ENCODE measurements at regions not wholly inside any gene's neighbourhood (a gene's known extent, or its start where the extent isn't known, plus 50 kb on each side); places are given as distances from the start of the nearest gene placed in this dataset.

DNA sequence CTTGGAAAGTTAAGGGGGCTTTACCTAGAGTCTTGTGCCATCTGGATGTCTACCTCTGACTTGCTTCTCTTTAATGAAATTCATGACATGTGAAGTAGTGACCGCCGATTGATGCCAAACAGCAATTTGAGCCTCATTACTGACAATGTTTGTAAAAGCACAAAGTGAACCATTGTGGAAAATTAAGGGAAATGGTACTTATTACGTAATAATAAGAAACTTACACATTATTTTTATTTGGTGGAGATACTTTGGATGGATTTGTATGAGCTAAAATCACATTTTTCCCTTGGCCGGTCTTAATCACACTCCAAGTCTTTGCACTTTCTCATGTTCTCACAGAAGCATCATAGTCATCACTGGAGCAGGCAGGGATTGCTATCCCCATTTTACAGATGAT lies 265.1 kb upstream of the KLF6 start:
- DNase-seq (ENCODE audit: low spot score): no peak
- TF ChIP-seq, protein P1, sequence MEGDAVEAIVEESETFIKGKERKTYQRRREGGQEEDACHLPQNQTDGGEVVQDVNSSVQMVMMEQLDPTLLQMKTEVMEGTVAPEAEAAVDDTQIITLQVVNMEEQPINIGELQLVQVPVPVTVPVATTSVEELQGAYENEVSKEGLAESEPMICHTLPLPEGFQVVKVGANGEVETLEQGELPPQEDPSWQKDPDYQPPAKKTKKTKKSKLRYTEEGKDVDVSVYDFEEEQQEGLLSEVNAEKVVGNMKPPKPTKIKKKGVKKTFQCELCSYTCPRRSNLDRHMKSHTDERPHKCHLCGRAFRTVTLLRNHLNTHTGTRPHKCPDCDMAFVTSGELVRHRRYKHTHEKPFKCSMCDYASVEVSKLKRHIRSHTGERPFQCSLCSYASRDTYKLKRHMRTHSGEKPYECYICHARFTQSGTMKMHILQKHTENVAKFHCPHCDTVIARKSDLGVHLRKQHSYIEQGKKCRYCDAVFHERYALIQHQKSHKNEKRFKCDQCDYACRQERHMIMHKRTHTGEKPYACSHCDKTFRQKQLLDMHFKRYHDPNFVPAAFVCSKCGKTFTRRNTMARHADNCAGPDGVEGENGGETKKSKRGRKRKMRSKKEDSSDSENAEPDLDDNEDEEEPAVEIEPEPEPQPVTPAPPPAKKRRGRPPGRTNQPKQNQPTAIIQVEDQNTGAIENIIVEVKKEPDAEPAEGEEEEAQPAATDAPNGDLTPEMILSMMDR (IDR thresholded peaks at IDR 0.05; ENCODE audit: extremely low read depth, missing control alignments): no peak

DNA sequence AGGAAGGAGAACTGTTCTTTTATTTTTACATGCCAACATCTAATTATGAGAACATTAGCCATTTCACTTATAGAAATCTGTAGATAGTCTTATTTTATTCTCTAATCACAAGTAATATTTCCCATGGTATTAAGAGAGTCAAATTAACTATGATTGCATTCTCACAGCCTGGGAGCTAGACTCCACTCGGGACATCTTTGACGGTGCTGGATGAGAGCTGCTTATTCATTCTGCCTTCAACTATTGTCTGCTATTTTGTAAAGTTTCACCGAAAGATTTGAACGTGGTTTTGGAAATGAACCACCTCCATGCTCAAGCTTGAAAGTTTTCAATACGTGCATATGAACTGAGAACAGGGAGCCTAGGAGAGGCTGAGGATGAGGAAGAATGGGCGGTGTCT lies 264.3 kb upstream of the KLF6 start:
- TF ChIP-seq, protein P1 (IDR thresholded peaks at IDR 0.05; ENCODE audit: extremely low read depth, missing control alignments): no peak
- DNase-seq (ENCODE audit: low spot score): no peak

DNA sequence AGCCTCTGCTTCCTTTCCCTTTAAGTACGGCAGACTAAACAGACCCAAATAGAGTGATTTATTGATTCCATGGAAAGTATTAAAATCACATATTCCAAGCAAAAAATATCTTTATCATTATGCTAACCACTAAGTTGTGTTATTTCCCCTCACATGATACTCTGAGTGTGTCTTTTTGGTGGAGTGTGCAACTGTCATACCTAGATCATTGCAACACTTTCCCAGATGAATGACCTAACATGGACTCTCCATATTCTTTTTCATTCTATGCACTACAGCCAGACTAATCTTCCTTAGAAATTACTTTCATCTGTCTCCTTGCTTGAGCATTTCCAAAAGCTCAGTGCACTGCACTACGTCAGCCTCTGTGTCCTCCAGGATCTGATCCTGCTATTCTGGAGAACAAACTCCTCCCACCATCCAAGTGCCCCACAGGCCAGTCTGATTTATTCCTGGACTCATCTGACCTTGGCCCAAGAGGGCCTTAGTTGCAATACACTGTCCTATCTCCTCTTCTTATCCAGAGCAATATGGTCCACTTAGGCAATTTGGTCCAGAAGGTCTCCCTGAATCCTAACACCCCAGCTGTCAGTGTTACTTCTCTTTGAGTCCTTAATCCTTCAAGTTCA lies 263.3 kb upstream of the KLF6 start:
- TF ChIP-seq, protein P1 (IDR thresholded peaks at IDR 0.05; ENCODE audit: extremely low read depth, missing control alignments): no peak
- DNase-seq (ENCODE audit: low spot score): no peak

DNA sequence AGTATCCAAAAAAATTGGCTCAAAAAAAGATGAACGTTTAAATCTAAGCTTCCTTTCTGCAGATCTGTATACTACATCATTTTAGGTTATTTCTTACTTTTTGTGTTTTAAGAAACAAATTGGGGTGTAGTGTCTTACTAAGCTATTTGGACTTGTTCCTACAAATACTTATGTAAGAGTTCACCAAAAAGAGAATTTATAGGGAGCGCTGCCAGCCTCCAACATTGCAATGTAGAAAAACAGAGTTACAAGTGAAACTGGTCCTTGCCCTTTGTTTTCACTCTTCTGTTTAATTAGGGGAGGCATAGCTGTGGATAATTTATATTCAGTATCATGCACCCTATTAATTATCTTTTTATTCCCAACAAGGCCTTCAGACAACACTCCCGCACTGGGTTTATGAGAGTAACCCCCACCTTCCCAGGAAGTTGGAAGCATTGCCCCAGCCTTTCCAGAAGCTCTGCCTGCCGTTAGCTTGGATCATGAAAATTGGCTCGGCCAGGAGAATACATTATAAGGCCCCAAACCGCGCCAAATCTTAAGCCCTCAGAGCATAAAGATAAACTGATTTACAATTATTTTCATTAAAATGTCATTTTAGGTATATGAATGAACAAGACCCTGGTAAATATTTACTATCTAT lies 261.8 kb upstream of the KLF6 start:
- DNase-seq (ENCODE audit: low spot score): no peak
- TF ChIP-seq, protein P1 (IDR thresholded peaks at IDR 0.05; ENCODE audit: extremely low read depth, missing control alignments): no peak

DNA sequence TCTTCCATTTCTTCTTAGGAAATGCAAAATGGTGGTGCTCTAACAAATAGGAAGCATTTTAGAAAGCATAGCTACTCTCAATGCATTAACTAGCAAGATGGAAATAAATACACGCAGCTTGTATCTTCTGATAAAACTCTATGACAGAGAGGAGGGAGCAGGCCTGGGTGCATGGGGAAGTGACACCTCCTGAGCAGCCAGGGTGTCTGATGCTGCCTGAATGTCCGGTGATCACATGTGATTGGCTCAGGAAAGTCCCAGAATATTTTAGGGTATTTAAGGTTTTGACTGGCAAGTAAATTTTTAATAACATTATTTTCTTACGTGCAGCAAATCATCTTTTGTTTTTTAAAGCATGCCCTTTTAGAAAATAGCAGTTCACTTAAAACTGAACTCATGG lies 261.0 kb upstream of the KLF6 start:
- TF ChIP-seq, protein P1 (IDR thresholded peaks at IDR 0.05; ENCODE audit: extremely low read depth, missing control alignments): no peak
- peak; percentile 60 for DNase-seq (ENCODE audit: low spot score)

DNA sequence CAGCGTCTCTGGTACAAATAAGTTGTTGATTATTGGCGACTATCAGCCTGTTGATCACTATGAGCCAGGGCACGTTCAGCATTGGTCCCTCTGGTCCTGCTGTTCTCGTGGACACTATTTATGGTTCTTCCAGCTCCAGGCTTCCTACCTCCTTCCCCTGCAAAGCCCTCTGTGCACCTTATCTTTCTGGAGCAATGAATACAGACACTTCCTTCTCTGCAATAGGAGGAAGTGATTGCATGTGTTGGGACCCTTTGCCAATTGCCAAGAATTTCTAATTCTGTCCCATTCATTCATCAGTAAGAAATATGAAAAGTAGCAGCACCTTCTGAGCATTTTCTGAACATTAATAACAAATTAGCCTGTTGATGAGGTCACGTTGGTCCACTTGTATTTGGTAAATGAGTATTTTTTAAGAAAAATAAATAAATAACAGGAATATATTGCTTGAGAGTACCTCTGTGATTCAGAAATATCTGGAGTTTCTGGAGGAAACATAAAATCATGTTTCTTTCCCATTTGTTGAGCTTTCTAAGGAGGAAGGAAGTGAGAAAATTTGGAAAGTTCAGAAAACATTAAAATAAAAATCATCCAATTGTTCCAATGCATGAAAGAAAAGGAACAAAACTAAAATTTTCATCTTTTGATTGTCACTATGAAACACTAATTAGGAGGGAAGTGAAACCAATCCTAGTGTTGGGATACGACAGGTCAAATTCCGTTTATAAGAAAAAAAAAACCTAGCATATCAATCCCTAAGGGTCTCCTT lies 259.1 kb upstream of the KLF6 start:
- no peak for DNase-seq (ENCODE audit: low spot score)
- TF ChIP-seq, protein P1 (IDR thresholded peaks at IDR 0.05; ENCODE audit: extremely low read depth, missing control alignments): no peak

DNA sequence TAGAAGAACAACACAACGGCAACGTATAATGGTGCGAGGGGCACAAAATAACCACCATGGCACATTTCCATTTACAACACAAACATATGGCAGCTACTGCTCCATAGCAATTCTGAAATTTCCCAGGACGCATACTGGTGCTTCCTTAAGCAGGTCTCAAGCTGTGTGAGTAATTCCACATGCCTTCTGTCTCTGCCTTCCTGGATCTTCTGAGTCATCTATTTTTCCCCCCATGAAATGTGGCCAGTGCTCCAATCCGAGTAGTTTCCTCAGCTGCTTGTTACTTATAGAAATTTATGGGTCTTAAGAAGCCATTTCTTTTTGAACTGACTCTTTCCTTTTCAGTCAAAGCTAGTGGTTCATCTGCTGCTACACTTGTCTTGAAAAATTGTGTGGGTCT lies 256.6 kb upstream of the KLF6 start:
- no peak for DNase-seq (ENCODE audit: low spot score)
- TF ChIP-seq, protein P1 (IDR thresholded peaks at IDR 0.05; ENCODE audit: extremely low read depth, missing control alignments): no peak

Data from GM20000 (cell line).